Mesenchymal stem cell (in vitro differentiated cells and primary cell): ENCODE measurements at regions not wholly inside any gene's neighbourhood (a gene's known extent, or its start where the extent isn't known, plus 50 kb on each side); places are given as distances from the start of the nearest gene placed in this dataset.
A peak's percentile ranks its signal among the peaks of the same experiment; 100 is the strongest.
"Not testable (repeated sequence)": the region's sequence is repeated elsewhere in the genome, so short reads cannot be mapped to it uniquely, and the experiment has no call there.

Source experiments
- DNase-seq: peaks from one replicate; pipeline ENCODE4 v3.0.0-alpha.2; 2013
- H2AFZ ChIP-seq: one replicate; pipeline ENCODE4 v1.6.1; 2013; ENCODE audit warnings: low read depth, mild to moderate bottlenecking, control low read depth, inconsistent platforms, low read length, moderate library complexity
- H2AK5ac ChIP-seq: 2 replicates; pipeline ENCODE4 v1.6.1; 2013; ENCODE audit warnings: low read length, moderate library complexity, mild to moderate bottlenecking, inconsistent platforms; ENCODE audit not compliant: severe bottlenecking
- H2BK120ac ChIP-seq: one replicate; pipeline ENCODE4 v1.6.1; 2013; ENCODE audit warnings: low read depth, mild to moderate bottlenecking, inconsistent platforms, low read length, moderate library complexity
- H2BK12ac ChIP-seq, 2 experiments: one replicate each; pipeline ENCODE4 v1.6.1; 2013; ENCODE audit warnings: inconsistent platforms in 2 of 2, low read length in 2 of 2, mild to moderate bottlenecking in 2 of 2, moderate library complexity in 2 of 2, control low read depth in 1 of 2
- H2BK15ac ChIP-seq: one replicate; pipeline ENCODE4 v1.6.1; 2013; ENCODE audit warnings: mild to moderate bottlenecking, low read depth, inconsistent platforms; ENCODE audit not compliant: poor library complexity, severe bottlenecking
- H2BK5ac ChIP-seq: 2 replicates; pipeline ENCODE4 v1.6.1; 2013; ENCODE audit warnings: low read depth, mild to moderate bottlenecking, low read length, control low read depth, inconsistent platforms; ENCODE audit not compliant: poor library complexity, severe bottlenecking
- H3K14ac ChIP-seq, 2 experiments: one replicate each; pipeline ENCODE4 v1.6.1; 2013; ENCODE audit warnings: inconsistent platforms in 2 of 2, low read length in 2 of 2, control low read depth in 1 of 2, mild to moderate bottlenecking in 1 of 2, moderate library complexity in 1 of 2
- H3K18ac ChIP-seq, 2 experiments: one replicate each; pipeline ENCODE4 v1.6.1; 2013; ENCODE audit warnings: inconsistent platforms in 2 of 2, low read length in 2 of 2, control low read depth in 1 of 2, low read depth in 1 of 2, mild to moderate bottlenecking in 1 of 2
- H3K23ac ChIP-seq, 2 experiments: one replicate each; pipeline ENCODE4 v1.6.1; 2013; ENCODE audit warnings: inconsistent platforms in 2 of 2, low read length in 2 of 2, mild to moderate bottlenecking in 2 of 2, moderate library complexity in 2 of 2, control low read depth in 1 of 2
- H3K27ac ChIP-seq: 2 replicates; pipeline ENCODE4 v1.5.1; 2013; ENCODE audit warnings: mild to moderate bottlenecking, moderate library complexity, low read length, control low read depth, inconsistent platforms; ENCODE audit not compliant: poor library complexity, severe bottlenecking
- H3K27me3 ChIP-seq, 2 experiments: 2 replicates each; pipeline versions ENCODE4 v1.6.1 to v1.7.0; 2013; ENCODE audit warnings: low read length in 2 of 2, mild to moderate bottlenecking in 2 of 2, moderate library complexity in 2 of 2, control low read depth in 1 of 2, inconsistent platforms in 1 of 2; ENCODE audit not compliant: control insufficient read depth in 1 of 2, insufficient read depth in 1 of 2
- H3K36me3 ChIP-seq, 2 experiments: 2 replicates each; pipeline versions ENCODE4 v1.6.1 to v1.7.0; 2013; ENCODE audit warnings: low read length in 2 of 2, control low read depth in 1 of 2, inconsistent platforms in 1 of 2, low read depth in 1 of 2, mild to moderate bottlenecking in 1 of 2; ENCODE audit not compliant: insufficient read depth in 2 of 2, control insufficient read depth in 1 of 2
- H3K4ac ChIP-seq, 2 experiments: one replicate each; pipeline ENCODE4 v1.6.1; 2013; ENCODE audit warnings: inconsistent platforms in 2 of 2, low read length in 2 of 2, mild to moderate bottlenecking in 2 of 2, moderate library complexity in 2 of 2, control low read depth in 1 of 2, low read depth in 1 of 2
- H3K4me1 ChIP-seq: 2 replicates; pipeline ENCODE4 v1.6.1; 2013; ENCODE audit warnings: low read depth, low read length, control low read depth; ENCODE audit not compliant: control insufficient read depth, insufficient read depth
- H3K4me2 ChIP-seq: 2 replicates; pipeline ENCODE4 v1.6.1; 2013; ENCODE audit warnings: low read length, mild to moderate bottlenecking, inconsistent platforms; ENCODE audit not compliant: poor library complexity, severe bottlenecking
- H3K4me3 ChIP-seq, 2 experiments: 2 replicates each; pipeline versions ENCODE4 v1.5.1 to v1.7.0; 2013; ENCODE audit warnings: low read length in 2 of 2, mild to moderate bottlenecking in 2 of 2, control low read depth in 1 of 2, low read depth in 1 of 2; ENCODE audit not compliant: insufficient read depth in 1 of 2
- H3K79me1 ChIP-seq: replicated peaks from 2 replicates; pipeline ENCODE4 v1.6.1; 2013; ENCODE audit warnings: mild to moderate bottlenecking, control low read depth, low read length, inconsistent platforms; ENCODE audit not compliant: poor library complexity, severe bottlenecking
- H3K9ac ChIP-seq: 2 replicates; pipeline ENCODE4 v1.7.0; 2013; ENCODE audit warnings: mild to moderate bottlenecking, low read length, moderate library complexity
- H3K9me3 ChIP-seq: 2 replicates; pipeline ENCODE4 v1.7.0; 2013; ENCODE audit warnings: mild to moderate bottlenecking, low read length; ENCODE audit not compliant: control insufficient read depth
- H4K8ac ChIP-seq: one replicate; pipeline ENCODE4 v1.6.1; 2013; ENCODE audit warnings: inconsistent platforms, mild to moderate bottlenecking, low read length, moderate library complexity
- H4K91ac ChIP-seq: one replicate; pipeline ENCODE4 v1.6.1; 2013; ENCODE audit warnings: mild to moderate bottlenecking, low read length, inconsistent platforms
- WGBS: methylation state at CpG from one replicate; pipeline ENCODE4 v1.1.7; 2013; ENCODE audit warnings: mixed read lengths; 5-methylcytosine and 5-hydroxymethylcytosine counted together

DNA sequence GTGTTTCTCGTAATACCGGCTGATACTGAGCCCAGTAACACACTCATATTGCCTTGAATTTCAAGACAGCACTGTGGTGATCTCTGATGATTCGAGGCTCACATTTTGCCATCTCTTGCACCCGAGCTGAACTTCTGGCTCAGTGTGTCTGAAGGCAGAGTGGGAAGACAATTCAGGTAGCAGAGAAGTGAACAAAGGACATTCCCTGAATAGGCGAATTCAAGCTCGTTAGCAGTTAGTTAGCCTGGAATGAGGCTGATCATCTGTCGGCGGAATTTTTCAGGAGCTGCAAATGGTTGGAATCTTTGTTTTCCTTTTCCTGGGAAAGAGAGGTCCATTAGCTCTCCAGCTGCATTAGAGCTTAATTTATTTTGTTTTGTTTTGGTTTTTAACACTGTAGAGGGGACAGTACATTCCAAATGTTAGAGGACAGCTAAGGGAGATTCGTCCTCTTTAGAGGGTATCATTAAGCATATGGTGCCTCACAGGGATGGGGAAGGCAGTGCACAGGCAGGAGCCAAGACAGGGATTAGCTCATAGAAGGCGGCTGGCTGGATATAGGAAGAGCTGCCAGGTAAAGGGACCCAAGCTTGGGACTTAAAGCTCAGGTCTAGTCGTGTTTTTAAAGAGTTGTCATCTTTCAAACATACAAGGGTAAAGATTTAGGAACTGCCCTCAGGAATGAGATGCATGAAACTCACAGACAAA lies 119.7 kb upstream of the DLG1 start:
- no peak overlapping the region for H2BK15ac ChIP-seq
- no peak overlapping the region for H3K4me3 ChIP-seq
- H3K18ac ChIP-seq, result no peak overlapping the region
- H4K8ac ChIP-seq, result peak overlapping the region; percentile 45
- no peaks in the 10 kb centered on the region for H3K36me3 ChIP-seq
- peaks cover 0 to 42% of the 10 kb centered on the region in 2 experiments for H3K27me3 ChIP-seq
- H3K27ac ChIP-seq, result no peak overlapping the region
- H2BK120ac ChIP-seq, result no peak overlapping the region
- H3K4me2 ChIP-seq, result no peak overlapping the region
- H2AFZ ChIP-seq, result no peak overlapping the region
- no peak overlapping the region for H3K9ac ChIP-seq
- H3K14ac ChIP-seq, result no peak overlapping the region
- no peak overlapping the region for H4K91ac ChIP-seq
- no peak overlapping the region for H2BK12ac ChIP-seq
- DNase-seq, result no peak
- no peak overlapping the region for H3K4ac ChIP-seq
- H3K23ac ChIP-seq, result no peak overlapping the region
- H2BK5ac ChIP-seq, result no peak overlapping the region
- no peaks in the 10 kb centered on the region for H3K79me1 ChIP-seq
- WGBS, result 47% methylated on average over 11 of the region's 11 CpGs
- H3K9me3 ChIP-seq, result no peaks in the 10 kb centered on the region
- peaks cover 6% of the 10 kb centered on the region for H3K4me1 ChIP-seq
- H2AK5ac ChIP-seq, result no peak overlapping the region

DNA sequence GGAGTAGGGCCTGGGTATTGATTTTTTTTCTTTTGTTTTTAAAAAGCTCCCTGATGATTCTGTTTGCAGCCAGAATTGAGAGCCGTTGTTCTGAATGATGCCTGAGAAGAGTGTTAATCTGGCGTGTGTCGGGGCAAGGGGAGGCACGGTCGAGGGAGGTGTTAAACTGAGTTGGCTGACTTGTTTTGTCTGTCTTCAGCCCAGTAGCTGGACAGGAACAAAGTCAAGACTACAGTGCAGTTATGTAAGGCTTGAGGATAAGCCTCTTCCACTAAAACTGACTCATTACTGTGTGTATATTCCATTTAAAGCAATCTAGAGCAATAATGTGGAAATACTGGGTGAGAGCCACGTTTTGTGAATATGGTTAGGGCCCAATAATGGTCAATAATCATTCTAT lies 119.0 kb upstream of the DLG1 start:
- no peak overlapping the region for H2BK12ac ChIP-seq
- H3K4ac ChIP-seq, result no peak overlapping the region
- no peak overlapping the region for H3K23ac ChIP-seq
- H4K8ac ChIP-seq, result no peak overlapping the region
- H3K27me3 ChIP-seq, result peaks cover 0 to 36% of the 10 kb centered on the region in 2 experiments
- no peak overlapping the region for H3K18ac ChIP-seq
- no peak overlapping the region for H3K9ac ChIP-seq
- no peak overlapping the region for H4K91ac ChIP-seq
- H2AK5ac ChIP-seq, result no peak overlapping the region
- no peak overlapping the region for H2AFZ ChIP-seq
- no peaks in the 10 kb centered on the region for H3K36me3 ChIP-seq
- no peak overlapping the region for H2BK5ac ChIP-seq
- H3K9me3 ChIP-seq, result no peaks in the 10 kb centered on the region
- H3K4me1 ChIP-seq, result peaks cover 4% of the 10 kb centered on the region
- no peak overlapping the region for H3K4me3 ChIP-seq
- 56% methylated on average over 6 of the region's 6 CpGs for WGBS
- no peak overlapping the region for H2BK120ac ChIP-seq
- H3K27ac ChIP-seq, result no peak overlapping the region
- no peak overlapping the region for H3K14ac ChIP-seq
- H3K79me1 ChIP-seq, result no peaks in the 10 kb centered on the region
- H3K4me2 ChIP-seq, result no peak overlapping the region
- no peak overlapping the region for H2BK15ac ChIP-seq
- peak; percentile 38 for DNase-seq

DNA sequence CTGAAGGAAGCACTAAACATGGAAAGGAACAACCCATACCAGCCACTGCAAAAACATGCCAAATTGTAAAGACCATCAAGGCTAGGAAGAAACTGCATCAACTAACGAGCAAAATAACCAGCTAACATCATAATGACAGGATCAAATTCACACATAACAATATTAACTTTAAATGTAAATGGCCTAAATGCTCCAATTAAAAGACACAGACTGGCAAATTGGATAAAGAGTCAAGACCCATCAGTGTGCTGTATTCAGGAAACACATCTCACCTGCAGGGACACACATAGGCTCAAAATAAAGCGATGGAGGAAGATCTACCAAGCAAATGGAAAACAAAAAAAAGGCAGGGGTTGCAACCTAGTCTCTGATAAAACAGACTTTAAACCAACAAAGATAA lies 113.5 kb upstream of the DLG1 start:
- H2AK5ac ChIP-seq, DNase-seq, H2AFZ ChIP-seq, H2BK15ac ChIP-seq, H2BK12ac ChIP-seq, H3K14ac ChIP-seq, H2BK5ac ChIP-seq, H3K4me2 ChIP-seq, H3K79me1 ChIP-seq, H3K27ac ChIP-seq, H4K8ac ChIP-seq, H3K23ac ChIP-seq, H3K36me3 ChIP-seq, H3K9me3 ChIP-seq, H2BK120ac ChIP-seq, H3K4me3 ChIP-seq, H3K9ac ChIP-seq, H3K4me1 ChIP-seq, H4K91ac ChIP-seq, H3K18ac ChIP-seq, H3K4ac ChIP-seq: not testable (repeated sequence)
- no CpG with 5 or more reads among the region's 2 CpGs for WGBS
- peaks cover 0 to 35% of the 10 kb centered on the region in 2 experiments for H3K27me3 ChIP-seq

DNA sequence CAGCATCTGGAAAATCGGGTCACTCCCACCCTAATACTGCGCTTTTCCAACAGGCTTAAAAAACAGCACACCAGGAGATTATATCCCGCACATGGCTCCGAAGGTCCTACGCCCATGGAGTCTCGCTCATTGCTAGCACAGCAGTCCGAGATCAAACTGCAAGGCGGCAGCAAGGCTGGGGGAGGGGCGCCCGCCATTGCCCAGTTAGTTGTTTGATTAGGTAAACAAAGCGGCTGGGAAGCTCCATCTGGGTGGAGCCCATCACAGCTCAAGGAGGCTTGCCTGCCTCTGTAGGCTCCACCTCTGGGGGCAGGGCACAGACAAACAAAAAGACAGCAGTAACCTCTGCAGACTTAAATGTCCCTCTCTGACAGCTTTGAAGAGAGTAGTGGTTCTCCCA lies 111.8 kb upstream of the DLG1 start:
- not testable (repeated sequence) for H2BK120ac ChIP-seq, H3K14ac ChIP-seq, H3K4me3 ChIP-seq, H3K23ac ChIP-seq, H4K8ac ChIP-seq, H4K91ac ChIP-seq, H3K4ac ChIP-seq, DNase-seq, H3K18ac ChIP-seq, H2AFZ ChIP-seq, H3K27ac ChIP-seq, H3K4me2 ChIP-seq, H3K9me3 ChIP-seq, H2BK12ac ChIP-seq, H2AK5ac ChIP-seq, H3K36me3 ChIP-seq, H2BK15ac ChIP-seq, H2BK5ac ChIP-seq, H3K4me1 ChIP-seq, H3K9ac ChIP-seq, H3K79me1 ChIP-seq
- H3K27me3 ChIP-seq, result peaks cover 0 to 40% of the 10 kb centered on the region in 2 experiments
- 90% methylated on average over 8 of the region's 11 CpGs for WGBS
